Smooth muscle cell (in vitro differentiated cells): ENCODE measurements at regions not wholly inside any gene's neighbourhood (a gene's known extent, or its start where the extent isn't known, plus 50 kb on each side); places are given as distances from the start of the nearest gene placed in this dataset.
"Not testable (repeated sequence)": the region's sequence is repeated elsewhere in the genome, so short reads cannot be mapped to it uniquely, and the experiment has no call there.

Source experiments
- DNase-seq: peaks from one replicate; lab custom pipeline; 2025; ENCODE audit not compliant: unreplicated experiment; lab: John Stamatoyannopoulos, UW
- H2AFZ ChIP-seq: fragments of 200-600 bp; sonication (generic); 2 replicates; pipeline ENCODE4 v1.6.0; 2016; ENCODE audit warnings: antibody characterized with exemption, low read depth, mild to moderate bottlenecking
- H3F3A ChIP-seq: fragments of 200-600 bp; sonication (generic); 2 replicates; pipeline ENCODE4 v1.6.0; 2017; ENCODE audit warnings: antibody characterized with exemption, low read depth
- H3K27ac ChIP-seq: fragments of 200-600 bp; sonication (generic); 2 replicates; pipeline ENCODE4 v1.5.1; 2016; ENCODE audit warnings: low read depth, mild to moderate bottlenecking
- H3K27me3 ChIP-seq: fragments of 200-600 bp; sonication (generic); 2 replicates; pipeline ENCODE4 v1.6.1; 2016; ENCODE audit warnings: low read depth, mild to moderate bottlenecking
- H3K36me3 ChIP-seq: fragments of 200-600 bp; sonication (generic); 2 replicates; pipeline ENCODE4 v1.5.1; 2016; ENCODE audit warnings: low read depth
- H3K4me1 ChIP-seq: fragments of 200-600 bp; sonication (generic); 2 replicates; pipeline ENCODE4 v1.5.1; 2016; ENCODE audit warnings: low read depth
- H3K4me2 ChIP-seq: fragments of 200-600 bp; sonication (generic); 2 replicates; pipeline ENCODE4 v1.6.0; 2016; ENCODE audit warnings: mild to moderate bottlenecking
- H3K4me3 ChIP-seq: fragments of 200-600 bp; sonication (generic); 2 replicates; pipeline ENCODE4 v1.5.1; 2016; ENCODE audit warnings: mild to moderate bottlenecking
- H3K79me2 ChIP-seq: fragments of 200-600 bp; sonication (generic); 2 replicates; pipeline ENCODE4 v1.6.0; 2016; ENCODE audit warnings: low read depth, mild to moderate bottlenecking
- H3K9ac ChIP-seq: fragments of 200-600 bp; sonication (generic); 2 replicates; pipeline ENCODE4 v1.6.0; 2016; ENCODE audit warnings: low read depth
- H3K9me3 ChIP-seq: fragments of 200-600 bp; sonication (generic); replicated peaks from 2 replicates; pipeline ENCODE4 v1.5.1; 2016; ENCODE audit warnings: low read depth
- H4K20me1 ChIP-seq: fragments of 200-600 bp; sonication (generic); 2 replicates; pipeline ENCODE4 v1.6.0; 2016; ENCODE audit warnings: low read depth
- WGBS: methylation state at CpG from one replicate; pipeline ENCODE4 v1.1.7; 2016; ENCODE audit warnings: low lambda C conversion rate; 5-methylcytosine and 5-hydroxymethylcytosine counted together
- TF ChIP-seq, protein P1 (sequence below): fragments of 200-600 bp; sonication (generic); IDR thresholded peaks from 2 replicates; pipeline ENCODE4 v1.5.1; 2017; ENCODE audit warnings: borderline replicate concordance, mild to moderate bottlenecking, antibody characterized with exemption; ENCODE audit not compliant: insufficient read depth, poor library complexity, severe bottlenecking

DNA sequence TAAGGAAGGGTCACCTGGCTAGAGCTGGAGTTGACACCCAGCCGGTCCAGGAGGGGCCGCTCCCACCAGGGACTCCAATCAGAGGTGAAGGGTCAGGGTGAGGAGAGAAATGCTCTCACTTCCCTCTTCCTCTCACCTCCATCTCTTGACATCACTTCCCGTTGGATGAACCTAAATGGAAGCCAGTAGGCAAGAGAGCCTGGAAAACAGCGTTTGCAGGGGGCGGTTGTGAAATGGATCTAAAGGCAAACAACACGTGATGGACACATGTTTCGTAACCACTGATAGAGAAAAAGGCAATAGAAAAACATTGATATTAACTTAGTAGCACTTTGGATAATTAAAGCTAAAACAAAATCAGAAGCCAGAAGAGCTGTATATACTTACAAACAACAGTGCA, 105.6 kb upstream of the FOXA2 start:
- H3K9me3 ChIP-seq: no peaks in the 10 kb centered on the region
- WGBS: 93% methylated on average over 7 of the region's 7 CpGs
- no peak overlapping the region for H2AFZ ChIP-seq
- H3K4me3 ChIP-seq: no peak overlapping the region
- H3K27me3 ChIP-seq: no peaks in the 10 kb centered on the region
- no peaks in the 10 kb centered on the region for H4K20me1 ChIP-seq
- H3F3A ChIP-seq: no peaks in the 10 kb centered on the region
- no peak overlapping the region for H3K9ac ChIP-seq
- TF ChIP-seq, protein P1, sequence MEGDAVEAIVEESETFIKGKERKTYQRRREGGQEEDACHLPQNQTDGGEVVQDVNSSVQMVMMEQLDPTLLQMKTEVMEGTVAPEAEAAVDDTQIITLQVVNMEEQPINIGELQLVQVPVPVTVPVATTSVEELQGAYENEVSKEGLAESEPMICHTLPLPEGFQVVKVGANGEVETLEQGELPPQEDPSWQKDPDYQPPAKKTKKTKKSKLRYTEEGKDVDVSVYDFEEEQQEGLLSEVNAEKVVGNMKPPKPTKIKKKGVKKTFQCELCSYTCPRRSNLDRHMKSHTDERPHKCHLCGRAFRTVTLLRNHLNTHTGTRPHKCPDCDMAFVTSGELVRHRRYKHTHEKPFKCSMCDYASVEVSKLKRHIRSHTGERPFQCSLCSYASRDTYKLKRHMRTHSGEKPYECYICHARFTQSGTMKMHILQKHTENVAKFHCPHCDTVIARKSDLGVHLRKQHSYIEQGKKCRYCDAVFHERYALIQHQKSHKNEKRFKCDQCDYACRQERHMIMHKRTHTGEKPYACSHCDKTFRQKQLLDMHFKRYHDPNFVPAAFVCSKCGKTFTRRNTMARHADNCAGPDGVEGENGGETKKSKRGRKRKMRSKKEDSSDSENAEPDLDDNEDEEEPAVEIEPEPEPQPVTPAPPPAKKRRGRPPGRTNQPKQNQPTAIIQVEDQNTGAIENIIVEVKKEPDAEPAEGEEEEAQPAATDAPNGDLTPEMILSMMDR: no peak
- no peaks in the 10 kb centered on the region for H3K36me3 ChIP-seq
- no peaks in the 10 kb centered on the region for H3K79me2 ChIP-seq
- DNase-seq: no peak
- H3K4me2 ChIP-seq: no peak overlapping the region
- H3K27ac ChIP-seq: no peak overlapping the region
- no peaks in the 10 kb centered on the region for H3K4me1 ChIP-seq

DNA sequence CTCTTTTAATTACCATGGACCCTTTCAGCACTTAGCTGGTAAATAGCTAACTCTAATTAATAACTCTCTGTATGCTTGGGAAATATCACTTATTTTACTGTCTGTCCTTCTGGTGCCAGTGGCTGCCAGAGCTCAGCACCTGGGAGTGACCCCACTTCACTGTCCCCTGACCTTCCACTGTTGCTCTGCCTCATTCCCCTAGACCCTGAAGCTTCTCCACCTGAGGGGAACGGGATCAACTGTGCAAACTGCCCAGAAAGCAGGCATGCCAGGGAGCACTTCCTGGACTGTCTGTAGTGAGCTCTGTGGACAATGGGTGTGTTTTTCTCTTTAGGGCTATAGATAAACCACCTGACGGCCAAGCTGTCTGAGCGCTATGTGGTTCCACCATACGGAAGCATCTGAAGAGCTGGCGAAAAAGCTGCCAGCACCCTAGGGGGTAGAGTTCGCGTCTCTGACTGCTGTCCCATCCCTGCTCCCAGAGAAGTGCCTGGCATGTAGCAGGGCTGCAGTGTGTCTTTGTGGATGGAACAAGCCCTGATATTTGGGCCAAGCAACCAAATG, 106.3 kb upstream of the FOXA2 start:
- 79% methylated on average over 7 of the region's 7 CpGs for WGBS
- TF ChIP-seq, protein P1: no peak
- H3K36me3 ChIP-seq: no peaks in the 10 kb centered on the region
- H3K27ac ChIP-seq: no peak overlapping the region
- no peak overlapping the region for H3K9ac ChIP-seq
- H3K4me1 ChIP-seq: no peaks in the 10 kb centered on the region
- DNase-seq: no peak
- no peaks in the 10 kb centered on the region for H3F3A ChIP-seq
- H3K4me3 ChIP-seq: no peak overlapping the region
- H4K20me1 ChIP-seq: no peaks in the 10 kb centered on the region
- no peak overlapping the region for H2AFZ ChIP-seq
- H3K9me3 ChIP-seq: no peaks in the 10 kb centered on the region
- H3K27me3 ChIP-seq: no peaks in the 10 kb centered on the region
- no peaks in the 10 kb centered on the region for H3K79me2 ChIP-seq
- H3K4me2 ChIP-seq: no peak overlapping the region

DNA sequence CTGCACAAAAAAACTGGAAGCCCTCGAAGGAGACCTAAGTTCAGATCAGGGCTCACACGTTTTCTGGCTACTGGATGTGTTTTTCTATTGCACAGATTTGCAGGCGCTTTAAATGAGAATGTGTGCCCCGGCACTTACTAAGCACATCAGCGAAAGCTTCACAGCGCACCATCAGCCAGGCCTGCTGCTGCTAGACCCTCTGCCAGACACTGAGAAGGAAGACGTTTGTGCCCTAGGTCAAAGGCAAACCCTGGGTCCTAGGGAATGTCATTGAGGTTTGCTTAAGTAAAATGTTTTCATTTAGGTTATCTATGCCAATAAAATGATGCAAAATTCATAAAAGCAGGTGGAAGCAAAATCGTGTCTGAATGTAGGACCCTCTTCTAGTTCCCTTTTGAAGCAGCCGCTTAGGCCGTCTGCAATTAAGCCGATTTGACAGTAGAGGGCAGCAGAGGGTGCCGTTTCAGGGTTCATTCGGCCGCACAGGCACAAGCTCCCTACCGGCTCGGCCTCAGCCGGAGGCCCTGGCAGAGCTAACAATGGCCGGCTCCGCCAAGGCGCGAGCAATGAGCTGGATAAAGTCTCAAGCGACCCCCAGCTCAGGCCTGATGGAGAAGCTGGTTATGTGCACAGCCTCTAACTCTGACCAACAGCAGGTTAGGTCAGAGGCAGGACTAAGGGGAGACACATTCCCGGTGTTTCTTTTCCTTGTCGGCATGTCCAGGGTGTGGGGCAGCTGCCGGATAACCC, 107.2 kb upstream of the FOXA2 start:
- H3K9me3 ChIP-seq: no peaks in the 10 kb centered on the region
- peak; percentile 21 for DNase-seq
- no peaks in the 10 kb centered on the region for H3K27me3 ChIP-seq
- H3K9ac ChIP-seq: no peak overlapping the region
- no peak overlapping the region for H3K27ac ChIP-seq
- no peaks in the 10 kb centered on the region for H3K4me1 ChIP-seq
- H3K4me3 ChIP-seq: no peak overlapping the region
- peak overlapping the region; percentile 72 for H2AFZ ChIP-seq
- H3F3A ChIP-seq: no peaks in the 10 kb centered on the region
- peak overlapping the region; percentile 52 for H3K4me2 ChIP-seq
- 33% methylated on average over 25 of the region's 25 CpGs for WGBS
- H4K20me1 ChIP-seq: no peaks in the 10 kb centered on the region
- H3K36me3 ChIP-seq: no peaks in the 10 kb centered on the region
- TF ChIP-seq, protein P1: peak; percentile 95
- H3K79me2 ChIP-seq: no peaks in the 10 kb centered on the region

DNA sequence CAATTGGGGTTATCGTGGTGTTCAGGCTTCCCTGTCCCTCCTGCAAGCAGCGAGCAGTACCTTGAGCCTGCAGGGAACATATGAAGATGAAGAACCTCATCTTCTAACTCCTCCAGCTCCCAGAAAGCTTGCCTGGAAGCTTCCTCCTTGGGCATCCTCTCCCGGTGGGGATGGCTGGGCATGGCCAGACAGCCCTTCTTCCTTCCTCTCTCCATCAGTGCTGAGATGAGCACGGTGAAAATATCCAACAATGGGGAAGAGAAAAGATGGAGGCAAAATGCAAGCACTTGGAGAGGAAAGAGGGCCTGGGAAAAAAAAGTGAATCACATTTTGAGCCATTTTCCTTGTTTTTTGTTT, 107.7 kb upstream of the FOXA2 start:
- Histone ChIP-seq H3K4me2 (peak overlapping the region; percentile 52), H3K36me3 (no peaks in the 10 kb centered on the region), H3K79me2 (no peaks in the 10 kb centered on the region), H2AFZ (peak overlapping the region; percentile 72), H3K27ac (no peak overlapping the region), H4K20me1 (no peaks in the 10 kb centered on the region), H3K9me3 (no peaks in the 10 kb centered on the region), H3F3A (no peaks in the 10 kb centered on the region), H3K4me3 (no peak overlapping the region), H3K9ac (no peak overlapping the region), H3K27me3 (peaks cover under 1% of the 10 kb centered on the region), H3K4me1 (no peaks in the 10 kb centered on the region)
- 83% methylated on average over 4 of the region's 4 CpGs for WGBS
- DNase-seq: no peak
- TF ChIP-seq, protein P1: no peak

DNA sequence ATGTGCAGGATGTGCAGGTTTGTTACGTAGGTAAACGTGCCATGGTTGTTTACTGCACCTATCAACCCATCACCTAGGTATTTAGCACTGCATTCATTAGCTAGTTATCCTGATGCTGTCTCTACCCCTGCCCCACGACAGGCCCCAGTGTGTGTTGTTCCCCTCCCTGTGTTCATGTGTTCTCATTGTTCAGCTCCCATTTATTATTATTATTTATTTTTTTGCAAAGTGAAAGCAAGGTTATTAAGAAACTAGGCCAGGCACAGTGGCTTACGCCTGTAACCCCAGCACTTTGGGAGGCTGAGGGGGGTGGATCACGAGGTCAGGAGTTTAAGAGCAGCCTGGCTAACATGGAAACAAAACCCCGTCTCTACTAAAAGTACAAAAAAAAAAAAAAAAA, 108.2 kb upstream of the FOXA2 start:
- not testable (repeated sequence) for DNase-seq, H3K27ac ChIP-seq, H3K79me2 ChIP-seq, H3F3A ChIP-seq, H3K4me2 ChIP-seq, H3K9me3 ChIP-seq, H2AFZ ChIP-seq, H3K9ac ChIP-seq, H3K4me3 ChIP-seq, H3K27me3 ChIP-seq, H4K20me1 ChIP-seq, H3K4me1 ChIP-seq, H3K36me3 ChIP-seq
- 84% methylated on average over 6 of the region's 6 CpGs for WGBS
